ENCODE measurements at regions not wholly inside any gene's neighbourhood (a gene's known extent, or its start where the extent isn't known, plus 50 kb on each side); places are given as distances from the start of the nearest gene placed in this dataset.

- Histone ChIP-seq H3K27me3 (no peaks in the 10 kb centered on the region), H3K4me3 (ENCODE audit: low read depth, low read length) (no peak overlapping the region), H3K4me1 (no peaks in the 10 kb centered on the region), H3K9me3 (no peaks in the 10 kb centered on the region), H3K36me3 (no peaks in the 10 kb centered on the region)
- no peak for TF ChIP-seq CTCF (IDR thresholded peaks at IDR 0.05; ENCODE audit: low read depth, low read length)
- no peak for DNase-seq
These were observed 99.5 kb upstream of the DHX40 start for GRCh38 chr17:59465949-59466307.

- no peak for DNase-seq
- no peaks in the 10 kb centered on the region for H3K4me1 ChIP-seq
- no peaks in the 10 kb centered on the region for H3K36me3 ChIP-seq
- TF ChIP-seq CTCF (IDR thresholded peaks at IDR 0.05; ENCODE audit: low read depth, low read length) = no peak
- no peaks in the 10 kb centered on the region for H3K9me3 ChIP-seq
- H3K4me3 ChIP-seq (ENCODE audit: low read depth, low read length) = no peak overlapping the region
- no peaks in the 10 kb centered on the region for H3K27me3 ChIP-seq
These were observed 98.2 kb upstream of the DHX40 start for GRCh38 chr17:59466946-59467801.

GRCh38 chr17:59469786-59470485, 95.5 kb upstream of the DHX40 start:
- H3K36me3 ChIP-seq = no peaks in the 10 kb centered on the region
- no peak overlapping the region for H3K4me3 ChIP-seq (ENCODE audit: low read depth, low read length)
- H3K4me1 ChIP-seq = no peaks in the 10 kb centered on the region
- no peaks in the 10 kb centered on the region for H3K9me3 ChIP-seq
- no peaks in the 10 kb centered on the region for H3K27me3 ChIP-seq
- no peak for DNase-seq
- TF ChIP-seq CTCF (IDR thresholded peaks at IDR 0.05; ENCODE audit: low read depth, low read length) = no peak

- no peaks in the 10 kb centered on the region for H3K9me3 ChIP-seq
- no peak for TF ChIP-seq CTCF (IDR thresholded peaks at IDR 0.05; ENCODE audit: low read depth, low read length)
- no peaks in the 10 kb centered on the region for H3K36me3 ChIP-seq
- no peak for DNase-seq
- no peaks in the 10 kb centered on the region for H3K27me3 ChIP-seq
- no peaks in the 10 kb centered on the region for H3K4me1 ChIP-seq
- H3K4me3 ChIP-seq (ENCODE audit: low read depth, low read length) = no peak overlapping the region
These were observed 94.6 kb upstream of the DHX40 start for GRCh38 chr17:59470624-59471297.

GRCh38 chr17:59476413-59476812, 89.0 kb upstream of the DHX40 start:
- Histone ChIP-seq H3K27me3 (no peaks in the 10 kb centered on the region), H3K4me3 (ENCODE audit: low read depth, low read length) (no peak overlapping the region), H3K36me3 (no peaks in the 10 kb centered on the region), H3K9me3 (no peaks in the 10 kb centered on the region), H3K4me1 (no peaks in the 10 kb centered on the region)
- DNase-seq = no peak
- TF ChIP-seq CTCF (IDR thresholded peaks at IDR 0.05; ENCODE audit: low read depth, low read length) = no peak
